Progenitor cell of endocrine pancreas (in vitro differentiated cells): ENCODE measurements at regions not wholly inside any gene's neighbourhood (a gene's known extent, or its start where the extent isn't known, plus 50 kb on each side); places are given as distances from the start of the nearest gene placed in this dataset.

Experiments
- DNase-seq: peaks from one replicate; pipeline ENCODE4 v3.0.0; 2021; ENCODE audit warnings: low spot score; ENCODE audit not compliant: unreplicated experiment
- H3K27ac Mint-ChIP-seq: 2 replicates; pipeline ENCODE4 v1.8.0; 2021; ENCODE audit warnings: mild to moderate bottlenecking, moderate library complexity, mixed read lengths
- H3K27me3 Mint-ChIP-seq: 2 replicates; pipeline ENCODE4 v1.8.0; 2021; ENCODE audit warnings: mixed read lengths
- H3K36me3 Mint-ChIP-seq: 2 replicates; pipeline ENCODE4 v1.8.0; 2022; ENCODE audit warnings: mixed read lengths; ENCODE audit not compliant: insufficient read depth
- H3K4me1 Mint-ChIP-seq: 2 replicates; pipeline ENCODE4 v1.8.0; 2021; ENCODE audit warnings: low read depth, mixed read lengths
- H3K4me3 Mint-ChIP-seq: 2 replicates; pipeline ENCODE4 v1.8.0; 2021; ENCODE audit warnings: low read depth, mild to moderate bottlenecking, moderate library complexity, mixed read lengths
- H3K9me3 Mint-ChIP-seq: 2 replicates; pipeline ENCODE4 v1.8.0; 2021; ENCODE audit warnings: low read depth, mixed read lengths
- TF ChIP-seq, protein P1 (sequence below): fragments of 200-600 bp; sonication (generic); IDR thresholded peaks from one replicate; pipeline ENCODE4 v1.5.0; 2021; ENCODE audit warnings: antibody characterized with exemption, mild to moderate bottlenecking; ENCODE audit not compliant: unreplicated experiment

- Mint-ChIP-seq H3K27me3 (no peaks in the 10 kb centered on the region), H3K9me3 (peaks cover 18% of the 10 kb centered on the region), H3K27ac (no peak overlapping the region), H3K4me1 (peaks cover 24% of the 10 kb centered on the region), H3K4me3 (no peak overlapping the region), H3K36me3 (peaks cover 11% of the 10 kb centered on the region)
- DNase-seq = no peak
- TF ChIP-seq, protein P1, sequence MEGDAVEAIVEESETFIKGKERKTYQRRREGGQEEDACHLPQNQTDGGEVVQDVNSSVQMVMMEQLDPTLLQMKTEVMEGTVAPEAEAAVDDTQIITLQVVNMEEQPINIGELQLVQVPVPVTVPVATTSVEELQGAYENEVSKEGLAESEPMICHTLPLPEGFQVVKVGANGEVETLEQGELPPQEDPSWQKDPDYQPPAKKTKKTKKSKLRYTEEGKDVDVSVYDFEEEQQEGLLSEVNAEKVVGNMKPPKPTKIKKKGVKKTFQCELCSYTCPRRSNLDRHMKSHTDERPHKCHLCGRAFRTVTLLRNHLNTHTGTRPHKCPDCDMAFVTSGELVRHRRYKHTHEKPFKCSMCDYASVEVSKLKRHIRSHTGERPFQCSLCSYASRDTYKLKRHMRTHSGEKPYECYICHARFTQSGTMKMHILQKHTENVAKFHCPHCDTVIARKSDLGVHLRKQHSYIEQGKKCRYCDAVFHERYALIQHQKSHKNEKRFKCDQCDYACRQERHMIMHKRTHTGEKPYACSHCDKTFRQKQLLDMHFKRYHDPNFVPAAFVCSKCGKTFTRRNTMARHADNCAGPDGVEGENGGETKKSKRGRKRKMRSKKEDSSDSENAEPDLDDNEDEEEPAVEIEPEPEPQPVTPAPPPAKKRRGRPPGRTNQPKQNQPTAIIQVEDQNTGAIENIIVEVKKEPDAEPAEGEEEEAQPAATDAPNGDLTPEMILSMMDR = no peak
These were observed 55.8 kb upstream of the ABL1 start for GRCh38 chr9:130779153-130779855.

GRCh38 chr9:130780415-130780814 lies 54.6 kb upstream of the ABL1 start:
- DNase-seq = no peak
- no peak overlapping the region for H3K27ac Mint-ChIP-seq
- H3K4me1 Mint-ChIP-seq = peaks cover 35% of the 10 kb centered on the region
- TF ChIP-seq, protein P1 = no peak
- H3K27me3 Mint-ChIP-seq = no peaks in the 10 kb centered on the region
- peaks cover 10% of the 10 kb centered on the region for H3K9me3 Mint-ChIP-seq
- H3K36me3 Mint-ChIP-seq = peaks cover 6% of the 10 kb centered on the region
- no peak overlapping the region for H3K4me3 Mint-ChIP-seq

- Mint-ChIP-seq H3K27ac (peak overlapping the region; percentile 42), H3K36me3 (peaks cover 2% of the 10 kb centered on the region), H3K4me3 (no peak overlapping the region), H3K27me3 (no peaks in the 10 kb centered on the region), H3K4me1 (peaks cover 40% of the 10 kb centered on the region), H3K9me3 (peaks cover 5% of the 10 kb centered on the region)
- no peak for DNase-seq
- TF ChIP-seq, protein P1 = no peak
These were observed 54.1 kb upstream of the ABL1 start for GRCh38 chr9:130780865-130781504.

GRCh38 chr9:130781569-130781968 lies 53.5 kb upstream of the ABL1 start:
- DNase-seq = no peak
- H3K4me1 Mint-ChIP-seq = peaks cover 46% of the 10 kb centered on the region
- H3K27me3 Mint-ChIP-seq = no peaks in the 10 kb centered on the region
- H3K9me3 Mint-ChIP-seq = peaks cover 4% of the 10 kb centered on the region
- TF ChIP-seq, protein P1 = no peak
- H3K27ac Mint-ChIP-seq = no peak overlapping the region
- H3K4me3 Mint-ChIP-seq = no peak overlapping the region
- peaks cover 2% of the 10 kb centered on the region for H3K36me3 Mint-ChIP-seq

DNA sequence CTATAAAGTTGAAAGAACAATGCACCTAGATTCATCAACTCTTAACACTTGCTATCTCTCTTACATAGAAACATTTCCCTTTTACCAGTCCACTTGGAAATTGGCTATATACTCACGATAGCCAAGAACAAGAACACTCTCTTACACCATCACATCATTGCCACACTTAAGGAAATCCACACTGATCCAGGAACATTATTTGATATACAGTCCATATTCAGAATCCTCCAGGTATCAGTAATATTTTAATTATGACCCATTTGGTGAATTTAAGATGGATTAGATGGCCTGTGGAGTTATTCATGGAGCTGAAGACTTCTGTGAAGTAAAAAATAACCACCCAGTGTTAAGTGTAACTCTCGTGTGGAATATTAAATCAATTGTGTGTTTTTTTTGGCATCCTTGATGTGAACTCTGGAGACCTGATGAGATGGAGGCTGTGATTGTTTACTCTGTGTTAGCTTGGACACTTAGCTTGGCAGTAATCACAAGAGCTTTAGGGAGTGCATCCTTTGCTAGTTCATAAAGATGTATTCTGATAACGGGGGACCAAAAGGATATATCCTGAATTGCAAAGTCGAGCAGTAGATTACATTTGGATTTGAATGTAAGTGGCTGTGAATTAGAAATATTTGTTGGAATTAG lies 52.0 kb upstream of the ABL1 start:
- TF ChIP-seq, protein P1 = no peak
- Mint-ChIP-seq H3K36me3 (no peaks in the 10 kb centered on the region), H3K27me3 (no peaks in the 10 kb centered on the region), H3K9me3 (no peaks in the 10 kb centered on the region), H3K27ac (no peak overlapping the region), H3K4me1 (peaks cover 57% of the 10 kb centered on the region), H3K4me3 (no peak overlapping the region)
- DNase-seq = no peak
